Gastroesophageal sphincter (tissue), 3 donors: ENCODE measurements at regions not wholly inside any gene's neighbourhood (a gene's known extent, or its start where the extent isn't known, plus 50 kb on each side); places are given as distances from the start of the nearest gene placed in this dataset.

ENCODE experiments used
- EP300 ChIP-seq: sonication (generic); formaldehyde crosslinking; IDR thresholded peaks from one replicate; pipeline ENCODE4 v1.6.1; 2017; ENCODE audit warnings: antibody characterized with exemption, mild to moderate bottlenecking
- POLR2A ChIP-seq, 2 donors: fragments of 450-650 bp; IDR thresholded peaks; one replicate each; pipeline ENCODE4 v1.6.1; 2017; ENCODE audit warnings: antibody characterized with exemption in 2 of 2, mild to moderate bottlenecking in 2 of 2, moderate library complexity in 1 of 2
- POLR2AphosphoS5 ChIP-seq: sonication (generic); formaldehyde crosslinking; IDR thresholded peaks from one replicate; pipeline ENCODE4 v1.6.1; 2017; ENCODE audit warnings: antibody characterized with exemption
- TF ChIP-seq, protein P1 (sequence below), 4 experiments: fragments of 200-600 bp in 2 of 4; fragments of 450-650 bp in 2 of 4; sonication (generic) in 1 of 4; IDR thresholded peaks; one replicate each; pipeline ENCODE4 v1.5.1; 2017 to 2019; ENCODE audit warnings: antibody characterized with exemption in 4 of 4, mild to moderate bottlenecking in 2 of 4, moderate library complexity in 2 of 4

DNA sequence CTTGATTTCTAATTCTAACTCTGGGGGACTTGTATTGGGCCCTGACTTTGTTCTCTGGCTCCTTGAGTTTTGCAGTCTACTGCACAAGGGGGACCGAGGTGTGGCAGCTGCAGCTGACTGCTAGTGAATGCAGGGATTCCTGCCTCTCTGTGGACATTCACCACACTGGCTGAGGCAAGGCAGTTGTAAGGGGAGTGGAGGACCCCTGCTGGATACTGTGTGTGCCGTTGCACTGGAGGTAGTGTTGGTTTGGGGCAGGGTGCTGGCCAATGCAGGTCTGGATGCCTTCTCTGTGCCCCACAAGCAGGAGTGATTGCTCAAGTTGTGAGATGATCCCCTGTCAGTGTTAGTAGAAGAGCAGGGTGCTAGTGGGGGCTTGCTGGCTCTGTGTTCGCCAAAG lies 626.1 kb downstream of the SQOR start:
- no peak for TF ChIP-seq POLR2AphosphoS5
- TF ChIP-seq, protein P1, sequence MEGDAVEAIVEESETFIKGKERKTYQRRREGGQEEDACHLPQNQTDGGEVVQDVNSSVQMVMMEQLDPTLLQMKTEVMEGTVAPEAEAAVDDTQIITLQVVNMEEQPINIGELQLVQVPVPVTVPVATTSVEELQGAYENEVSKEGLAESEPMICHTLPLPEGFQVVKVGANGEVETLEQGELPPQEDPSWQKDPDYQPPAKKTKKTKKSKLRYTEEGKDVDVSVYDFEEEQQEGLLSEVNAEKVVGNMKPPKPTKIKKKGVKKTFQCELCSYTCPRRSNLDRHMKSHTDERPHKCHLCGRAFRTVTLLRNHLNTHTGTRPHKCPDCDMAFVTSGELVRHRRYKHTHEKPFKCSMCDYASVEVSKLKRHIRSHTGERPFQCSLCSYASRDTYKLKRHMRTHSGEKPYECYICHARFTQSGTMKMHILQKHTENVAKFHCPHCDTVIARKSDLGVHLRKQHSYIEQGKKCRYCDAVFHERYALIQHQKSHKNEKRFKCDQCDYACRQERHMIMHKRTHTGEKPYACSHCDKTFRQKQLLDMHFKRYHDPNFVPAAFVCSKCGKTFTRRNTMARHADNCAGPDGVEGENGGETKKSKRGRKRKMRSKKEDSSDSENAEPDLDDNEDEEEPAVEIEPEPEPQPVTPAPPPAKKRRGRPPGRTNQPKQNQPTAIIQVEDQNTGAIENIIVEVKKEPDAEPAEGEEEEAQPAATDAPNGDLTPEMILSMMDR (IDR thresholded peaks at IDR 0.05), result no peak
- TF ChIP-seq POLR2A (IDR thresholded peaks at IDR 0.05), result no peak
- no peak for TF ChIP-seq EP300
